Esophagus squamous epithelium (tissue), 5 donors: ENCODE measurements at regions not wholly inside any gene's neighbourhood (a gene's known extent, or its start where the extent isn't known, plus 50 kb on each side); places are given as distances from the start of the nearest gene placed in this dataset.

Experiments used
- DNase-seq: peaks from one replicate; lab custom pipeline; 2025; lab: John Stamatoyannopoulos, UW
- H3K27ac ChIP-seq, 4 donors: fragments of 200-600 bp; sonication (generic); one replicate each; pipeline ENCODE4 v1.5.1; 2016 to 2019; ENCODE audit warnings: mild to moderate bottlenecking in 1 of 4
- H3K27me3 ChIP-seq, 4 donors: fragments of 200-600 bp; sonication (generic); 1 replicate in 3 of 4; 2 replicates in 1 of 4; pipeline versions ENCODE4 v1.5.1 to v1.6.0; 2017 to 2021; ENCODE audit warnings: antibody characterized with exemption in 1 of 4
- H3K36me3 ChIP-seq, 3 donors: fragments of 200-600 bp; sonication (generic); one replicate each; pipeline ENCODE4 v1.5.1; 2016 to 2019
- H3K4me1 ChIP-seq, 3 donors: fragments of 200-600 bp; sonication (generic); one replicate each; pipeline ENCODE4 v1.5.1; 2017 to 2019
- H3K4me3 ChIP-seq, 4 donors: fragments of 200-600 bp; sonication (generic); 1 replicate in 3 of 4; 2 replicates in 1 of 4; pipeline ENCODE4 v1.5.1; 2016 to 2019; ENCODE audit warnings: mild to moderate bottlenecking in 2 of 4, moderate library complexity in 1 of 4
- H3K9me3 ChIP-seq, 3 donors: fragments of 200-600 bp; sonication (generic); one replicate each; pipeline ENCODE4 v1.5.1; 2016 to 2019
- CTCF ChIP-seq, 6 experiments: fragments of 450-650 bp in 4 of 6; fragments of 200-600 bp in 2 of 6; sonication (generic) in 2 of 6; IDR thresholded peaks; one replicate each; pipeline ENCODE4 v1.5.1; 2016 to 2019; ENCODE audit warnings: antibody characterized with exemption in 6 of 6, mild to moderate bottlenecking in 4 of 6, moderate library complexity in 4 of 6
- POLR2A ChIP-seq, 4 donors: fragments of 450-650 bp; IDR thresholded peaks; one replicate each; pipeline ENCODE4 v1.6.1; 2017; ENCODE audit warnings: antibody characterized with exemption in 4 of 4, mild to moderate bottlenecking in 4 of 4, moderate library complexity in 3 of 4
- WGBS, 2 donors: methylation state at CpG; one replicate each; pipeline ENCODE4 v1.1.5; 2018; 5-methylcytosine and 5-hydroxymethylcytosine counted together
- intact Hi-C: fragments of 100-400 bp; cut with DNase I; formaldehyde crosslinking; loops from one replicate; pipeline ENCODE4 v1.15.0; 2022
- donor health status: DM: yes; HTN: yes; CAD: no.

DNA sequence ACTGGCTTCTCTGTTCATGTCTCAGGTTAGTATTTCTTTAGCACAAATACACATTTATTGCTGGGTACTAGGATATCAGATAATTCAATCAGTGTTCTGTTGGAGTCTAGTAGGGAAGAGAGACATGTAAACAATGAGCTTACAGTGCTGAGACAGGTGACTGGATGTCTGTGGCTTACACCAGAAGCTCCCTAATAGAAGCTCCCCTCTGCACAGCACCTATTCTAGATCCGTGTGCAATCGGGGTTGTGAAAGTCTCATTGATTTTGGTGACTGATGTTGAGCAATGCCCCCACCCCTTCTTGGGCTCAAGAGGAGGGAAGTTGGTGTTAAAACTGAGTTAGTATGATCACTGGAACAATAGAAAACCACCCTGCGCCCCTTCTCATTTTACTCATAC, 279.2 kb downstream of the RPS6KC1 start:
- H3K27ac ChIP-seq, result no peak overlapping the region
- no peaks in the 10 kb centered on the region for H3K36me3 ChIP-seq
- no peaks in the 10 kb centered on the region for H3K9me3 ChIP-seq
- no peaks in the 10 kb centered on the region for H3K27me3 ChIP-seq
- no peak for DNase-seq
- WGBS, 2 donors, result 63 to 67% methylated on average over 3 of the region's 3 CpGs
- no peak overlapping the region for H3K4me3 ChIP-seq
- TF ChIP-seq CTCF (IDR thresholded peaks at IDR 0.05) (no peak), POLR2A (IDR thresholded peaks at IDR 0.05) (no peak)
- intact Hi-C loops, result no loop called here
- no peaks in the 10 kb centered on the region for H3K4me1 ChIP-seq

GRCh38 chr1:213331631-213332175, 280.7 kb downstream of the RPS6KC1 start:
- TF ChIP-seq CTCF (IDR thresholded peaks at IDR 0.05) (no peak), POLR2A (IDR thresholded peaks at IDR 0.05) (no peak)
- WGBS, 2 donors, result 74 to 75% methylated on average over 4 of the region's 4 CpGs
- DNase-seq, result no peak
- intact Hi-C loops, result no loop called here
- no peaks in the 10 kb centered on the region for H3K27me3 ChIP-seq
- no peak overlapping the region for H3K27ac ChIP-seq
- no peaks in the 10 kb centered on the region for H3K4me1 ChIP-seq
- H3K9me3 ChIP-seq, result no peaks in the 10 kb centered on the region
- no peaks in the 10 kb centered on the region for H3K36me3 ChIP-seq
- H3K4me3 ChIP-seq, result no peak overlapping the region

- Histone ChIP-seq H3K9me3 (no peaks in the 10 kb centered on the region), H3K4me3 (no peak overlapping the region), H3K36me3 (no peaks in the 10 kb centered on the region), H3K4me1 (no peaks in the 10 kb centered on the region), H3K27ac (no peak overlapping the region), H3K27me3 (no peaks in the 10 kb centered on the region)
- 37 to 48% methylated on average over 2 to 4 of the region's 4 CpGs for WGBS, 2 donors
- DNase-seq, result no peak
- intact Hi-C loops, result no loop called here
- TF ChIP-seq POLR2A (IDR thresholded peaks at IDR 0.05) (no peak), CTCF (IDR thresholded peaks at IDR 0.05) (no peak)
Measured at GRCh38 chr1:213332491-213332890, 281.4 kb downstream of the RPS6KC1 start.

- Histone ChIP-seq H3K27ac (no peak overlapping the region), H3K9me3 (no peaks in the 10 kb centered on the region), H3K4me3 (no peak overlapping the region), H3K27me3 (no peaks in the 10 kb centered on the region), H3K36me3 (no peaks in the 10 kb centered on the region), H3K4me1 (no peaks in the 10 kb centered on the region)
- intact Hi-C loops, result no loop called here
- no peak for TF ChIP-seq POLR2A (IDR thresholded peaks at IDR 0.05)
- TF ChIP-seq CTCF (IDR thresholded peaks at IDR 0.05), result no peak
- DNase-seq, result no peak
- WGBS, 2 donors, result 82 to 94% methylated on average over 5 of the region's 5 CpGs
Measured at GRCh38 chr1:213333121-213333520, 282.1 kb downstream of the RPS6KC1 start.

DNA sequence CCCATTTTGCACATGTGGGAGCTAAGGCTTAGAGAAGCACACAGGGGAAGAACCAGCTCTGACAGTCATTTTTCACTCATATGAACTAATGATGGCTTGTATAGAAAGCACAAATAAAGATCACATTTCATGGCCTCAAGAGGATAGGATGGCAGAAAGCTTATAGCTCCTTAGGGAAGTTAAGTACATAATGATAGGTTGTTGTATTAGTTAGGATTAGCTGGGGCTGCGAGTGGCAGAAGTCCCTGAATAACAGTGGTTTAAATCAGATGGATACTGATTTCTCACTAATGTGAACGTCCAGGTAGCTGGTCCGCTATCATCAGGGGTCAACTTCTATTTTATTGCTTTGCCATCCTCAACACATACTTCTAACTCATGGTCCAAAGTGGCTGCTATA, 284.0 kb downstream of the RPS6KC1 start:
- DNase-seq, result no peak
- no peak overlapping the region for H3K4me3 ChIP-seq
- intact Hi-C loops, result no loop called here
- H3K9me3 ChIP-seq, result no peaks in the 10 kb centered on the region
- H3K4me1 ChIP-seq, result no peaks in the 10 kb centered on the region
- no peaks in the 10 kb centered on the region for H3K27me3 ChIP-seq
- no peak overlapping the region for H3K27ac ChIP-seq
- 65 to 77% methylated on average over 3 of the region's 3 CpGs for WGBS, 2 donors
- H3K36me3 ChIP-seq, result no peaks in the 10 kb centered on the region
- TF ChIP-seq POLR2A (IDR thresholded peaks at IDR 0.05), result no peak
- no peak for TF ChIP-seq CTCF (IDR thresholded peaks at IDR 0.05)
